GM10266 (cell line): ENCODE measurements at regions not wholly inside any gene's neighbourhood (a gene's known extent, or its start where the extent isn't known, plus 50 kb on each side); places are given as distances from the start of the nearest gene placed in this dataset.

ENCODE experiments used
- DNase-seq: peaks from one replicate; pipeline ENCODE4 v3.0.0; 2012; ENCODE audit errors: extremely low spot score
- TF ChIP-seq, protein P1 (sequence below): IDR thresholded peaks from 2 replicates; pipeline ENCODE4 v1.5.1; 2012; ENCODE audit warnings: mild to moderate bottlenecking, low read depth; ENCODE audit not compliant: control insufficient read depth, insufficient read depth; ENCODE audit errors: missing control alignments

DNA sequence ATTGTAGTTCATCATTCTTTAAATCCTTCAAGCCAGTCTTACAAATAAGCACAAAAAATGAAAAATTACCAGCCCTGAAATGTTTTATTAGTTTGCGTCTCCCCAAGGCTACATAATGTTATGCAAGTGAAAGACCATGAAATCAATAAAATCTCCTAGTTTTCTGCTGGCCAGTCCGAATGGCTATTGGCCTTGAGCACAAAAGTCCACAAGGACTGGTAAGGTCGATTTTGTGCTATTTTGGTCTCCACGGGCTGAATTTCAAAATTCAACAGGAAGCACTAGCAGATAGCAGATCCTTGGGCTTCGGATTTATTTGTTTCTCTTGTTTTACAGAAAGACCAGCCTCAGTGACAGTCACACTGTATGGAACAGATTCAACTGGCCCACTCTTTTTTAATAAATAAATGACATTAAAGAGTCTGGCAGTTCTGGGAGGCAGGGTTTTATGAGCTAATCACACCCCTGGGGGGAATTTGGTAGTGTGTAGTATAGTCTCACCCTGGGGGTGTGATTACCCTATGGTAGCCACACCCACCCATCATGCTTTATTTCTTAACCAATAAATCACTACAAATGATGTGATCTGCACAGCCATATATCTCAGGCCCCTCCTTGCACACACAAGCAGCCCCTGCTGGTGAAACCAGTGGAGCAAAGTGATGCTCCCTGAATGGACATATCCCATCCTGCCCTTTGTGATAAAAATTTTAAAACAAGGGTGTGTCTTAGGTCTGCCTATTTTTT, 51.1 kb upstream of the TMEM33 start:
- DNase-seq, result peak; percentile 9
- TF ChIP-seq, protein P1, sequence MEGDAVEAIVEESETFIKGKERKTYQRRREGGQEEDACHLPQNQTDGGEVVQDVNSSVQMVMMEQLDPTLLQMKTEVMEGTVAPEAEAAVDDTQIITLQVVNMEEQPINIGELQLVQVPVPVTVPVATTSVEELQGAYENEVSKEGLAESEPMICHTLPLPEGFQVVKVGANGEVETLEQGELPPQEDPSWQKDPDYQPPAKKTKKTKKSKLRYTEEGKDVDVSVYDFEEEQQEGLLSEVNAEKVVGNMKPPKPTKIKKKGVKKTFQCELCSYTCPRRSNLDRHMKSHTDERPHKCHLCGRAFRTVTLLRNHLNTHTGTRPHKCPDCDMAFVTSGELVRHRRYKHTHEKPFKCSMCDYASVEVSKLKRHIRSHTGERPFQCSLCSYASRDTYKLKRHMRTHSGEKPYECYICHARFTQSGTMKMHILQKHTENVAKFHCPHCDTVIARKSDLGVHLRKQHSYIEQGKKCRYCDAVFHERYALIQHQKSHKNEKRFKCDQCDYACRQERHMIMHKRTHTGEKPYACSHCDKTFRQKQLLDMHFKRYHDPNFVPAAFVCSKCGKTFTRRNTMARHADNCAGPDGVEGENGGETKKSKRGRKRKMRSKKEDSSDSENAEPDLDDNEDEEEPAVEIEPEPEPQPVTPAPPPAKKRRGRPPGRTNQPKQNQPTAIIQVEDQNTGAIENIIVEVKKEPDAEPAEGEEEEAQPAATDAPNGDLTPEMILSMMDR, result no peak

DNA sequence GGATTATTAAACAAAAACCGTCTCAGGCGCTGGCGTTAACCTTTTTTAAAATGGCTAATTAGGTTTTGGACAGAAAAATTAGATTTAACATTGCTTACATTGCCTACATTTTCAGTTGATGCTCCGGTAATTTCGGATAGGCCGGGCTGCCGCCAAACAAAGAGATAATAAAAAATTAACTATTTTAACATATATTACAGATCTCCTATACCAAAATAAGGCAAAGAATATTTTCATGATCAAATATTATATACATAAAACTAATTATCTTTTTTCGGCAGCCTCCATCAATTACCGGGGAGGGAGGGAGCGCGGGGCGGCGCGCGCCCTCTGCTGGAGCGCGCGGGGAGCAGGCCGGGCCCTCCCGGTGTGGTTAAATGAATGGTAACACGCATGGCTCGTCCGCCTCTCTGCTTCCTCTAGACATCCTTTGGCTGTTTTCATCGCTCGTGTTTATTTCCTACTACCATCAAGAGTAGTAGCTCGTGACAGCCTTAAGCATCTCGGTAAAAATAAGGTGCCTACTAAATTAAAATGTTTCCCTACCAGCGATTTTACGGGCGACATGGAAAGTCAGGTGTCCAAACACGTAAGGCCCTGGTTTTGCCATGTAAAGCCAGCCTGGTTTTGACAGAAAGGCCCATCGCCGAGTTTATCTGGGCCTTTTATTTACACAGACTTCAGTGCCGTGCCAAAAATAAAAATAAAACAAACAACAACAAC, 52.4 kb upstream of the TMEM33 start:
- TF ChIP-seq, protein P1, result peak; percentile 89
- peak; percentile 90 for DNase-seq

DNA sequence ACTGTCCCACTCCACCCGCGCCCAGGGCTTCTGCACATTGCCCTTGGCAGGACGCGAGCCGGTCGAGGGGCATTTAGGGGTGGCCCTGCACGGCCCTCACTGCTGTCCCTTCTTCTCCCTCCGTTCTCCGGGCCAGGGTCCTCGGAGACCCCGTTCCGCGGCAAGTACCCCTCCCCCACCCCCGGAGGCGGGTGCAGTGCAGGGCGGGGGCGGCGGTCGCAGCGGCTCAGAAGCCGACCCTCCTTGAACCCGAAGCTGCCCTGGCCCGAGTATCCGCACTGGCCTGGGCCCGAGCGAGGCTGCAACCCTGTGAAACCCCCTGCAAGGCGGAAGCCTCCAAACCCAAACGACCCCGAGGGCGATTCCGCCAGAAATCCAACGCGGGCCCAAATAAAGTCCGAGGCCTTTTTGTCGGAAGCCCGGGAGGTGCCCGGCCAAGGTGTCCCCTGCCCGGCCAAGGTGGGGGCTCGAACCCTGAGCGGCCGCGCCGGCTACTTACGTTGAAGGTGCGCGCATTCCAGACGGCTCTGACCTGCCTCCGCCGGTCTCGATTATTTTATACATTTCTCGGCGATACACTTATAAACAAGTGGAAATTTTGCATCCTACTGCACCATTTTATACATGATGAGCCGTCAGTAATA, 53.1 kb upstream of the TMEM33 start:
- DNase-seq, result peak; percentile 34
- TF ChIP-seq, protein P1, result no peak

DNA sequence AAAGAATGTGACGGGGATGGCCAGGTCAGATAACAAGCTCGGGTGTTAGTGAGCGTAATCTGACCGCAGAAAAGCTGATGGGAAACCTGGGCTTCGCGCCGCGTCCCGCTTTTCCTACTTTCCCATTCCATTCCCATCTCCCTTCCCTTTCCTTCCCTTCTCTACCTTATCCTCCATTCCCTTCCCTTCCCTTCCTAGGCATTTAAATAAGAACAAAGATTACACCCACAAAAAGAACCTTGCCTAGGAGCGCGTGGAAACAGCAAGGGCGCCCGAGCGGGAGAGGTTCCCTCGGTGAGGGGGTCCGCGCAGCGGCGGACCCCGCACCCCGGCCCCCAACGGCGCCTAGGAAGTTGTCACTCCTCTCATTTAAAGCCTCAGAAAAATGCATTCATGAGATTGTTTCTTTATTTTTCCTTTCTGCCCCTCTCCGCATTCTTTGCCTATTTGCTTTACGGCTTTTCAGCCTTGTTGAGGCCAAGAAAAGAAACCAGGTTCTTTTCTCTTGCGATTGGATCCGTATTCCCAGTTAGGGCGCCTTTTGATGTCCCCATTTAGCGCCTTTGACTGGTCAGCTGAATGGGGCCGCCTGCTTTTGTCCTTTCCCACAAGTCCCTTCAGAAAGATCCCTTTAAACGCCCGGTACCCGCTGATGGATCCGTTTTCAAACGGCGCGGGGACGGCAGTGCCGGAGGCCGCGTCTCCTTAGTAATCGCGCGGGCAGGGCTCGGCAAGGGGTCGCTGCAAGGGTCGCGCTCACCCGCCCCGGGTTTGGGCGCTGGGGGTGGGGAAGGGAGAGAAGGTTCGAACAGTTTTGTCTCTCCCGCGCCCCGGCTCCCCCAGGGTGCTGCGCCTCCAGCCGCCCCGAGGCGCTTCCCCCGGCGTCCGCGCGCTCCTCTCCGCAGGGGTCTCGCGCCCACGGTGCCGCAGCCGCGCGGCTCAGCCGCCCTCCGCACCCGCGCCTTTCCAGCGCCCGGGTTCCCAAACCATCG, 54.1 kb upstream of the TMEM33 start:
- TF ChIP-seq, protein P1, result no peak
- DNase-seq, result peak; percentile 40

DNA sequence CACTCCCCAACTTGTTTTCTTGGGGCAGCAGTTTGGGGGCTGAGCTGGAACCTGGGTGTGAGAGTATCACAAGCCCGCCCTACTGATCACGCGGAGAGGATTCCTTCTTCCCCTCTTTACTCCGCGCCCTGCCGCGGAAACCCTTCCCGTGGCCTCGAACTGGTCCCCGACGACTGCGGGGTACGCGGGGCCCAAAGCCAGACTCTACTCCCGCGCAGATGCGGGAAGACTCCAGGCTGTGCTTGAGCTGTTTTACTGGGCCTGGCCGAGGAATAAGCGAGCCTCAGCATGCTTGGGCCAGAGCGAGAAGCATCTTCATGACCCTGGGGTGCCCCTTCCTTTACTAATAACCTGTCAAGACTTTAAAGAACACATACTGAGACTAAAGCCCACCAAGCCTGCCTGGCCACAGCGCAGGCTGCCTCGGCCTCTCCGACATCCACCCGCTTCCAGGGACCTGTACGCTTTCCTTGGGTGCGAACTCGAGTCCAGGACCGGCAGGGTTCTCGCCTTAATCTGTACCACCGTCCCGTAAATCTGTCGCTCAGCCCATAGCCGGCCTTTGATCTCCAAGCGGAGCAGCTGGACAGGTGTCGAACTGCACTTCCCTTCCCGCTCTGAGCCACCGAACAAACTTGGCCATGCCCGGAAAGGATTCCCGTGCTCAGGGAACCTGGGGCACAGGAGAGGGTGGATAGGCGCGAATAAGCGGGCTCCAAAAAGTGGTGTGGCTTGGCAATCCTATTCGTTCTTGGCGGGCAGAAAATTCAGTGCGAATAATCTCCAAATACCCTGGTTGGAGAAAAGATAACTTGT, 55.0 kb upstream of the TMEM33 start:
- DNase-seq, result peak; percentile 18
- TF ChIP-seq, protein P1, result no peak

DNA sequence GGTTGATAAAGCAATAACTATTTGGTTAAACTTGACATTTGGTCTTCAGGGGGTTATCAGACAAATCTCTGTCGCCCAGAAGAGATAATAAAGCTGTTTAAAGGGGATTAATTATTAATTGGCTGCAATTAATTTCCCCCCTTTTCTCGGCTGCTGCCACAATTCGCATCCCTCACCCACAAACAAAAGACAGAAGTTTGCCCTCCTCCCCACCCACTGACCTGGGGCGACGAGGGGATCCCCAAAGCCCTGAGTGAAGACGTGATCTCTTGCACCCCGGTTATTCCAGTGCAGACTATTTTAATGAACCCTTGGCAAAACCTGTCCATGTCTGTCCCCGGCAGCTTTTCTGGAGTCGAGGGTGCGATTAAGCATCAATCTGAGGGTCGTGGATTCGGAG, 55.7 kb upstream of the TMEM33 start:
- TF ChIP-seq, protein P1, result no peak
- peak; percentile 16 for DNase-seq
